ENCODE measurements at regions not wholly inside any gene's neighbourhood (a gene's known extent, or its start where the extent isn't known, plus 50 kb on each side); places are given as distances from the start of the nearest gene placed in this dataset.

- TF ChIP-seq CTCF (IDR thresholded peaks at IDR 0.05; ENCODE audit: low read length) = no peak
- no peak for TF ChIP-seq EZH2 (IDR thresholded peaks at IDR 0.05; ENCODE audit: borderline replicate concordance, low read length)
Measured at GRCh38 chr4:97132435-97132834, 1010.8 kb downstream of the STPG2 start.
